GM21737 (cell line): ENCODE measurements at regions not wholly inside any gene's neighbourhood (a gene's known extent, or its start where the extent isn't known, plus 50 kb on each side); places are given as distances from the start of the nearest gene placed in this dataset.
"Not testable (repeated sequence)": the region's sequence is repeated elsewhere in the genome, so short reads cannot be mapped to it uniquely, and the experiment has no call there.

ENCODE experiments used
- ATAC-seq: cut with Tn5 transposase; IDR thresholded peaks from one replicate; pipeline ENCODE4 v1.9.1; 2021; ENCODE audit warnings: mild to moderate bottlenecking, moderate library complexity; ENCODE audit not compliant: unreplicated experiment

DNA sequence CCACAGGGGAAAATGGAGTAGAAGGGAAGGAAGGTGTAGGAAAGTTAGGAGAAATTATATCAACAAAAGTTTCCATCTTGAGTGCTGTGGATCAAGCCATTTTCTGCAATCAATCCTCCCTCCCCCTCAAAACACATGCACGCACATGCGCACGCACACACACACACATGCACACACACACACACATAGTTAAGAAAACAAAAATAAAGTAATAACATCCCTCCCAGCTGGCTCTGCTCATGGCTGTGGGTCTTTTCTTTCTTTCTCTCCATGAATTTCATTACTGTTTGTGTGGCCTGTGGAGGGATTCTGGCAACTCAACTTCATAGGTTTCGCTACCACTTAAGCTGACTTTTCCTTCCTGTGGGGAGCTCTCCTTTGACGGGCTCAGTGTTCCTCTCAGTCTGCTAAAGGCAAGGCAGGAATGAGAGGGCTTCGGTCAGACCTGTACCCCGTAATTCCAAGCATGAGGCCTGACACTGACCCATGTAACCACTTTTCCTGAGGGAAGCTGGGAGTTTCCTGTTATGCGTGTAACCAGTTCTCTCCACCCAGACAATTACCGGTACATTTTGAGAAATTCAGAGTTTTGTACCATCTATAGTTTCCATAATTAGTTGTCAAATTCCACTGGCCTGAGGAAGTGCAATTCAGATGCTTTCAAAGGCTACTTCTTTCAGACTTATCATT is 79.8 kb downstream of the ZNF92 start:
- ATAC-seq, result no peak

DNA sequence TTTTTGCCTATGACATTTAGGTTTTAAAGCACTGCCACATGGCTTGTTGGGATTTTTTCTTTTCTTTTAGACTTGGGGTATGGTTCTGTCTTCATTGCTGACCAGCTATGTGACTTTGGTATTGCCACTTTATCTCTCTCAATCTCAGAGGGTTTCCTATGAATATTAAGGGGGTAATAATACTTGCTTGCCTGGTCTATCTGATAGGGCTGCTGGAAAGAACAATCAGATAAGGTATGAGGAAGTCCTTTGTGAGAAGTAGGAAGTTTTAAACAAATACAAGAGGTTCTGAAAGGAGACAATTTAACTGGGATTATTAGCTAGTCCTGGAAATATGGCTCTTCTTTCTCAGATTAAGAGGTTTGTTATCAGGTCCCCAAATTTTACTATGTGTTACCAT is 80.8 kb downstream of the ZNF92 start:
- ATAC-seq, result no peak

DNA sequence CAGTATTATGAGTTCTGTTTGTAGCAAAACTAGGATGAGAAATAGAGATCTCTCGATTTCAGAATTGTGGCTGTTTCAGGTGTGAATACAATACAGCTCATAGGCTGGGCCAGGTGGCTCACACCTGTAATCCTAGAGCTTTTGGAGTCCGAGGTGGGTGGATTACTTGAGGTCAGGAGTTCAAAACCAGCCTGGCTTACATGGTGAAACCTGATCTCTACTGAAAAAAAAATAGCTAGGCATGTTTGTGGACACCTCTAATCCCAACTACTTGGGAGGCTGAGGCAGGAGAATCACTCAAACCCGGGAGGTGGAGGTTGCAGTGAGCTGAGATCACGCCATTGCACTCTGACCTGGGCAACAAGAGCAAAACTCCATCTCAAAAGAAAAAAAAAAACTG is 81.4 kb downstream of the ZNF92 start:
- ATAC-seq, result not testable (repeated sequence)

DNA sequence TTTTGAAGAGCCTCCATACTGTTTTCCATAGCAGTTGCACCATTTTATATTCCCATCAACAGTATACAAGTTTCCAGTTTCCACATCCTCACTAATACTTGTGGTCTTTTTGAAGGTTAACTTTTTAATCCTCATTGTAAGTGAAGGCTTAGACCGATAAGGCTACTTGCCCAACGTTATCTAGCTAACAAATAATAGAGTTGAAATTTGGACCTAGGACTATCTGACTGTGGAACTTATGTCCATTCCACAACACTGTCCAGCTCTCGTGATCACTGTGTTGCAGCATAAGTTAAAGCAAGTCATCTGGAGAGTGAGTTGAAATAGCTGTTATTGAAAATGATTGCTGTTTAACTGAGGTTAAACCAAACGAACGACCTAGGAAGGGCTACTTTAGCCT is 84.0 kb downstream of the ZNF92 start:
- no peak for ATAC-seq

GRCh38 chr7:65459438-65459837 is 85.8 kb downstream of the ZNF92 start:
- no peak for ATAC-seq

DNA sequence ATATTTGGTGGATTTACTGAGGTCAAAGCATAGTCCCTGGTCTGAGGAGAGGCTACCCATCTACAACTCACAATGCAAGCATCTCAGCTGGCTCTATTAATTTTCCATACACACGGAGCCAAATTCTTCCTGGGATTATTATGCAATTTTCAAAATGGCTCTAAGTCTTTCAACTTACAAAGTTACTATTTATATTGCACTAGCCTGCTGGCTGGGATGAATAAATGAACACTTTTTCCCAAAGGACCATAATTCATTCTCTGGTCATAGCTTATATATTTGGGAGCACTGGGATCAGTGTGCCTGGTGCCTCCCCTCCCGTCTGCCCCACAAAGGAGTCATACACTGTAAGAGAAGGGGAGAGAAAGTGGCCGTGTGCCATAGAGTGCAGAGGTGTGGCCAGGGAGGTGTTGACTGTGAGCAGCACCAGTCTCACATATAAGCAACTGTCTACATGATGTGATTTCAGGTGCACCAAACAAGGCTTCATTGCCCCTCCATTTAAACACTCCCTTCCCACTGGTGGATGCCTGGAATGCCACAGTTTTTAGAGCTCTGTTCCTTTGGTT is 88.6 kb downstream of the ZNF92 start:
- ATAC-seq, result no peak

- no peak for ATAC-seq
Observed at GRCh38 chr7:65463184-65463583, 89.5 kb downstream of the ZNF92 start.

GRCh38 chr7:65469919-65470558 is 96.4 kb downstream of the ZNF92 start:
- not testable (repeated sequence) for ATAC-seq

DNA sequence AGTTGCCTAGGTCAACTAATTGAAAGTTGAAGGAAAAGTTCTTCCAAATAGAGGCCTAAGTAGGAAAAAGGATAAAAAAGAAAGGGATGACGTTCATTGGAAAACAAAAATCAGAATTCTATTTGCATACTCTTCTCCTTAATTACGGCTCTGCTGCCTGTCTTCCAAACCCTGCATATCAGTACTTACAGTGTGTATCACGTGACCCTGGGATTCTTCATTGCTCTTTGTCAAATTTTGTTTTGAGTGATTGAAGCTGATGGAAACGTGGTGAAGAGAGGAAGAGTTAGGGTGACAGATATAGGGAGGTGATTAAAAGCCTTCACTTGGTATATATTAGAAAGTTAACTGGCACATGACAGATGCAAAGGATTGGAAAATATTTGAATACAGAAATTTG is 97.9 kb downstream of the ZNF92 start:
- no peak for ATAC-seq

DNA sequence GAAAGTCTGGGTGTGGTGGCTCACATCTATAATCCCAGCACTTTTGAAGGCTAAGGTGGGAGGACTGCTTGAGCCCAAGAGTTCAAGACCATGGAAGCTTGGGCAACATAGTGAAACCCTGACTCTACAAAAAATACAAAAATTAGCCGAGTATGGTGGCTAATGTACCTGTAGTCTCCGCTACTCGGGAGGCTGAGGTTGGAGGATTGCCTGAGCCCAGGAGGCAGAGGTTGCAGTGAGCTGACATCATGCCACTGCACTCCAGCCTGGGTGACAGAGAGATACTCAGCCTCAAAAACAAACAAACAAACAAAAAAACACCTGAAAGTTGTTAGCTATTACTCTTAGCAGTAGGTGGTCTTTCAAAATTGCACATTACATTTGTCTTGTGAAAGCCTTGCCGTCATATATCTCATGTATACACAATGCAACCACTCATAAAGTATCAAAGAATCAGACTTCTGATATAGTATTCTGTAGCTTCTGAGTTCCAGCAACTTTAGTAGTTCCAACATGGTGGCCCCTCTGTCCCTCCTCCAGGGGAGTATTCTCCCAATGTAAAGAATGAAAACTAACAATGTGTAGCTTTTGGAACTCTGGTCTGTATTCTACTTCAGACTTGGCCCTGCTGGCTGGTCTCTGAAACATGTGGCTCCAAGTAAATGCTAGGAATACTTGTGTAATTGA is 101.5 kb downstream of the ZNF92 start:
- ATAC-seq, result no peak

GRCh38 chr7:65475734-65476319 is 102.2 kb downstream of the ZNF92 start:
- peak; percentile 96 for ATAC-seq

- ATAC-seq, result no peak
Observed at GRCh38 chr7:65477326-65477725, 103.7 kb downstream of the ZNF92 start.

- ATAC-seq, result no peak
Observed at GRCh38 chr7:65489260-65489767, 115.7 kb downstream of the ZNF92 start.

GRCh38 chr7:65496697-65497096 is 123.0 kb downstream of the ZNF92 start:
- ATAC-seq, result not testable (repeated sequence)

GRCh38 chr7:65503434-65504152 is 129.9 kb downstream of the ZNF92 start:
- ATAC-seq, result no peak

DNA sequence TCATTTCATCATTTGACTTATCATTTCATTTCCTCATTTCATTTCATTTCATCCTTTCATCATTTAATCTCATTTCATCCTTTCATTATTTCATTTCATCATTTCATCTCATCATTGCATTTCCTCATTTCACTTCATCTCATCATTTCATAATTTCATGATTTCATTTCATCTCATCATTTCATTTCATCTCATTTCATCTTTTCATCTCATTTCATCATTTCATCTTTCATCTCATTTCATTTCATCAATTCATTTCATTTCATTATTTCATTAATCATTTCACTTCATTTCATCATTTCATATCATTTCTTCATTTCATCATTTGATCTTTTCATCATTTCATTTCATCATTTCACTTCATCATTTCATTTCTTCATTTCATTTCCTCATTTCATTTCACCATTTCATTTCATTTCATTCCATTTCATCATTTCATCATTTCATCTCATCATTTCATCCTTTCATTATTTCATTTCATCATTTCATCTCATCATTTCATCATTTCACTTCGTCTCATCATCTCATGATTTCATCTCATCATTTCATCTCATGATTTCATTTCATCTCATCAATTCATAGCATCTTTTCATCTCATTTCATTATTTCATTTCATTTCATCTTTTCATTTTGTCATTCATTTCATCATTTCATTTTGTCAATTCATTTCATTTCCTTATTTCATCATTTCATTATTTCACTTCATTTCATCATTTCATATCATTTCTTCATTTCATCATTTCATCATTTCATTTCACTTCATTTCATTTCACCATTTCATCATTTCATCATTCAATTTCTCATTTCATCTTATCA is 131.1 kb downstream of the ZNF92 start:
- not testable (repeated sequence) for ATAC-seq

DNA sequence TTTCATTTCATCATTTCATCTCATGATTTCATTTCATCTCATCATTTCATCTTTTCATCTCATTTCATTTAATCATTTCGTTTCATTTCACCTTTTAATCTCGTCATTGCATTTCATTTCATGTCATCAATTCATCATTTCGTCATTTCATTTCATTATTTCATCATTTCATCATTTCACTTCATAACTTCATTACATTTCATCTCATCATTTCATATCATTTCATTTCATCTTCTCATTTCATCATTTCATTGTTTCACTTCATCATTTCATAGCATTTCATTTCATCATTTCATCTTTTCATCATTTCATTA is 131.6 kb downstream of the ZNF92 start:
- not testable (repeated sequence) for ATAC-seq

DNA sequence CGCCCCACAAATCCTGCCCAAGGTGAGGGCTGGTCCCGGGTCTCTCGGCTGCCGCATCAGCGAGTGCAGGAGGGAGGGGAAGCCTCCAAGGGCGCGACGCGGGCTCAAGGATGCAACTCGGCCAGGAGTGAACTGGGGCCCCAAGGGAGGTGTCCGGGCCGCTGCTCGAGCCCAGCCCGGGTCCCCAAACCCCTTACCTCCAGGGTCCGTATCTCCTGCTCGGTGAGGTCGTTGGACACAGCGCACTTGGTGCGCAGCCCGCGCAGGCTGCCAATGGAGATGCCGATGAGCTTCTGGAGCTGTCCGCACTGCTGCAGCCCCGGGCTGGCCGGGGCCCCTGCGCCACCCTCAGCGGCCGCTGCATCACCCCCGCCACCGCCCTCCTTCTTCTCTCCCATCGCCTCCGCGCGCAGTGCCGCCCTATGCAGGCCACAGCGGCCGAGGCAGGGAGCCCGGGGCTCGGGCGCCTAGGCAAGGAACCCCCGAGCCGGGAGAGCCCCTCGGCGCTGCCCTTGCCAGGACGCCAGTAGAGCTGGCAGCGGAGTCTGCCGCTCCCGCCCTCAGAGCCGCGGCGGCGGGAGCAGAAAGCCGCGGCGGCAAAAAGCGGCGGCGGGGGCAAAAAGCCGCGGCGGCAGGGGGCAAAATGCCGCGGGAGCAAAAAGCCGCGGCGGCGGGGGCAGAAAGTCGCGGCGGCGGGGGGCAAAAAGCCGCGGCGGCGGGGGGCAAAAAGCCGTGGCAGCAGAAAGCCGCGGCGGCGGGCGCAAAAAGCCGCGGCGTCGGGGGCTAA is 135.1 kb downstream of the ZNF92 start:
- ATAC-seq, result not testable (repeated sequence)
